B cell (primary cell): ENCODE measurements at regions not wholly inside any gene's neighbourhood (a gene's known extent, or its start where the extent isn't known, plus 50 kb on each side); places are given as distances from the start of the nearest gene placed in this dataset.

ENCODE experiments used
- ATAC-seq: fragments of 200-7000 bp; cut with Tn5 transposase; one replicate; pipeline ENCODE4 v1.10.0; 2021; ENCODE audit warnings: low read depth, mild to moderate bottlenecking, moderate number of reproducible peaks, moderate library complexity
- CTCF ChIA-PET: fragments of 350-600 bp; sonication (Branson Sonifier 250); formaldehyde crosslinking; loops from one replicate; lab custom pipeline; 2021; ENCODE audit warnings: antibody characterized with exemption, inconsistent platforms; lab: Charles Lee
- POLR2A ChIA-PET: fragments of 350-600 bp; sonication (Branson Sonifier 250); formaldehyde crosslinking; loops from one replicate; lab custom pipeline; 2021; ENCODE audit warnings: antibody characterized with exemption; lab: Charles Lee
- DNase-seq: peaks from one replicate; pipeline ENCODE4 v3.0.0; 2013
- H2AFZ ChIP-seq: 2 replicates; pipeline ENCODE4 v1.6.1; 2012; ENCODE audit warnings: mild to moderate bottlenecking, low read depth, low read length; ENCODE audit not compliant: insufficient read depth, poor library complexity, severe bottlenecking
- H3K27ac ChIP-seq, 2 donors: 1 replicate in 1 of 2; 2 replicates in 1 of 2; pipeline ENCODE4 v1.5.1; 2012 to 2013; ENCODE audit warnings: low read length in 2 of 2, mild to moderate bottlenecking in 2 of 2, moderate library complexity in 1 of 2
- H3K27me3 ChIP-seq, 4 experiments: fragments of 200-600 bp in 1 of 4; sonication (generic) in 1 of 4; replicated peaks in 1 of 4; 1 replicate in 2 of 4; 2 replicates in 2 of 4; pipeline versions ENCODE4 v1.6.1 to v1.7.0; 2013 to 2016; ENCODE audit warnings: low read length in 3 of 4, mild to moderate bottlenecking in 2 of 4, mixed read lengths in 1 of 4, moderate library complexity in 1 of 4; ENCODE audit not compliant: insufficient read depth in 4 of 4, control insufficient read depth in 3 of 4; ENCODE audit errors: control extremely low read depth in 1 of 4
- H3K36me3 ChIP-seq, 2 experiments: replicated peaks in 1 of 2; 1 replicate in 1 of 2; 2 replicates in 1 of 2; pipeline versions ENCODE4 v1.6.1 to v1.7.1; 2013; ENCODE audit warnings: low read length in 1 of 2; ENCODE audit not compliant: insufficient read depth in 2 of 2, control insufficient read depth in 1 of 2; ENCODE audit errors: control extremely low read depth in 1 of 2, extremely low read depth in 1 of 2
- H3K4me1 ChIP-seq, 2 donors: fragments of 200-600 bp in 1 of 2; sonication (generic) in 1 of 2; 1 replicate in 1 of 2; 2 replicates in 1 of 2; pipeline versions ENCODE4 v1.5.1 to v1.6.1; 2013 to 2017; ENCODE audit warnings: low read length in 2 of 2; ENCODE audit not compliant: control insufficient read depth in 2 of 2, insufficient read depth in 2 of 2
- H3K4me2 ChIP-seq: replicated peaks from 2 replicates; pipeline ENCODE3; 2012; ENCODE audit warnings: mild to moderate bottlenecking, low read depth, low read length; ENCODE audit not compliant: poor library complexity, severe bottlenecking
- H3K4me3 ChIP-seq, 5 experiments: fragments of 200-600 bp in 1 of 5; sonication (generic) in 1 of 5; 1 replicate in 3 of 5; 2 replicates in 2 of 5; pipeline versions ENCODE4 v1.5.1 to v1.7.0; 2011 to 2016; ENCODE audit warnings: low read length in 4 of 5, mild to moderate bottlenecking in 4 of 5, low read depth in 2 of 5, control low read depth in 1 of 5, moderate library complexity in 1 of 5; ENCODE audit not compliant: insufficient read depth in 1 of 5; ENCODE audit errors: control extremely low read depth in 1 of 5, extremely low read depth in 1 of 5
- H3K79me2 ChIP-seq: fragments of 200-600 bp; sonication (generic); one replicate; pipeline ENCODE4 v1.6.0; 2016; ENCODE audit warnings: low read length; ENCODE audit not compliant: control insufficient read depth, insufficient read depth
- H3K9ac ChIP-seq: fragments of 200-600 bp; sonication (generic); 2 replicates; pipeline ENCODE4 v1.6.1; 2017; ENCODE audit warnings: mild to moderate bottlenecking, low read length, moderate library complexity
- H3K9me3 ChIP-seq, 3 donors: one replicate each; pipeline versions ENCODE4 v1.6.1 to v1.7.1; 2013; ENCODE audit warnings: low read length in 2 of 3; ENCODE audit not compliant: control insufficient read depth in 2 of 3, insufficient read depth in 1 of 3; ENCODE audit errors: control extremely low read depth in 1 of 3
- H4K20me1 ChIP-seq: 2 replicates; pipeline ENCODE4 v1.6.0; 2012; ENCODE audit warnings: mild to moderate bottlenecking, low read length; ENCODE audit not compliant: insufficient read depth, control insufficient read depth, poor library complexity, severe bottlenecking
- H3K27ac Mint-ChIP-seq: one replicate; pipeline ENCODE4 v1.8.0; 2021; ENCODE audit warnings: mixed read lengths
- H3K27me3 Mint-ChIP-seq: one replicate; pipeline ENCODE4 v1.8.0; 2021; ENCODE audit warnings: mixed read lengths
- H3K4me1 Mint-ChIP-seq: one replicate; pipeline ENCODE4 v1.8.0; 2021; ENCODE audit warnings: mixed read lengths
- H3K4me3 Mint-ChIP-seq: one replicate; pipeline ENCODE4 v1.8.0; 2021; ENCODE audit warnings: mixed read lengths
- H3K9me3 Mint-ChIP-seq: one replicate; pipeline ENCODE4 v1.8.0; 2022; ENCODE audit warnings: mixed read lengths; ENCODE audit not compliant: insufficient read depth
- CTCF ChIP-seq: fragments of 200-600 bp; IDR thresholded peaks from one replicate; pipeline ENCODE4 v1.8.0; 2022; ENCODE audit warnings: antibody characterized with exemption, mild to moderate bottlenecking
- EZH2 ChIP-seq: IDR thresholded peaks from 2 replicates; pipeline ENCODE4 v1.6.1; 2012; ENCODE audit warnings: borderline replicate concordance, low read depth, mild to moderate bottlenecking, moderate library complexity, low read length; ENCODE audit not compliant: insufficient read depth, poor library complexity, severe bottlenecking
- WGBS: methylation state at CpG from one replicate; pipeline ENCODE4 v1.1.5; 2013; ENCODE audit warnings: missing lambda C conversion rate; ENCODE audit not compliant: insufficient coverage; 5-methylcytosine and 5-hydroxymethylcytosine counted together
- intact Hi-C: fragments of 100-400 bp; cut with micrococcal nuclease; formaldehyde crosslinking; loops from one replicate; pipeline ENCODE4 v1.10.0; 2022

- 100% methylated on average over 2 of the region's 4 CpGs for WGBS
- Histone ChIP-seq H4K20me1 (no peaks in the 10 kb centered on the region), H3K4me2 (no peak overlapping the region), H3K27ac (no peak overlapping the region), H3K27me3 (no peaks in the 10 kb centered on the region), H3K4me3 (no peak overlapping the region), H3K36me3 (no peaks in the 10 kb centered on the region), H2AFZ (no peak overlapping the region), H3K9ac (no peak overlapping the region), H3K9me3 (no peaks in the 10 kb centered on the region), H3K79me2 (no peaks in the 10 kb centered on the region), H3K4me1 (no peaks in the 10 kb centered on the region)
- ATAC-seq, result no peak
- no peak for DNase-seq
- POLR2A ChIA-PET, result no interaction called here
- no peak overlapping the region for H3K27ac Mint-ChIP-seq
- no peak for TF ChIP-seq CTCF
- no peak for TF ChIP-seq EZH2
- no peaks in the 10 kb centered on the region for H3K9me3 Mint-ChIP-seq
- CTCF ChIA-PET, result no interaction called here
- intact Hi-C loops, result no loop called here
- H3K4me1 Mint-ChIP-seq, result no peaks in the 10 kb centered on the region
- H3K4me3 Mint-ChIP-seq, result no peak overlapping the region
- H3K27me3 Mint-ChIP-seq, result no peaks in the 10 kb centered on the region
Observed at GRCh38 chr7:121796381-121796780, 76.6 kb upstream of the PTPRZ1 start.

GRCh38 chr7:121795736-121796135 is 77.2 kb upstream of the PTPRZ1 start:
- Mint-ChIP-seq H3K27me3 (no peaks in the 10 kb centered on the region), H3K27ac (no peak overlapping the region), H3K4me1 (no peaks in the 10 kb centered on the region), H3K4me3 (no peak overlapping the region), H3K9me3 (no peaks in the 10 kb centered on the region)
- Histone ChIP-seq H3K79me2 (no peaks in the 10 kb centered on the region), H3K27me3 (no peaks in the 10 kb centered on the region), H3K9me3 (no peaks in the 10 kb centered on the region), H2AFZ (no peak overlapping the region), H3K4me2 (no peak overlapping the region), H3K36me3 (no peaks in the 10 kb centered on the region), H3K9ac (no peak overlapping the region), H3K27ac (no peak overlapping the region), H3K4me3 (no peak overlapping the region), H3K4me1 (no peaks in the 10 kb centered on the region), H4K20me1 (no peaks in the 10 kb centered on the region)
- ChIA-PET CTCF (no interaction called here), POLR2A (no interaction called here)
- no peak for TF ChIP-seq CTCF
- 100% methylated on average over 1 of the region's 2 CpGs for WGBS
- intact Hi-C loops, result no loop called here
- ATAC-seq (no peak), DNase-seq (no peak)
